Stimulated activated CD4-positive, alpha-beta T cell treated with anti-CD3 and anti-CD28 coated beads, TNF-alpha, amount 100 ng/mL, for 24 hours (primary cell): ENCODE measurements at regions not wholly inside any gene's neighbourhood (a gene's known extent, or its start where the extent isn't known, plus 50 kb on each side); places are given as distances from the start of the nearest gene placed in this dataset.
"Not testable (repeated sequence)": the region's sequence is repeated elsewhere in the genome, so short reads cannot be mapped to it uniquely, and the experiment has no call there.

Source experiments
- DNase-seq, 3 experiments: peaks; one replicate each; pipeline ENCODE4 v3.0.0-alpha.2; 2020; ENCODE audit warnings: low read depth in 3 of 3

DNA sequence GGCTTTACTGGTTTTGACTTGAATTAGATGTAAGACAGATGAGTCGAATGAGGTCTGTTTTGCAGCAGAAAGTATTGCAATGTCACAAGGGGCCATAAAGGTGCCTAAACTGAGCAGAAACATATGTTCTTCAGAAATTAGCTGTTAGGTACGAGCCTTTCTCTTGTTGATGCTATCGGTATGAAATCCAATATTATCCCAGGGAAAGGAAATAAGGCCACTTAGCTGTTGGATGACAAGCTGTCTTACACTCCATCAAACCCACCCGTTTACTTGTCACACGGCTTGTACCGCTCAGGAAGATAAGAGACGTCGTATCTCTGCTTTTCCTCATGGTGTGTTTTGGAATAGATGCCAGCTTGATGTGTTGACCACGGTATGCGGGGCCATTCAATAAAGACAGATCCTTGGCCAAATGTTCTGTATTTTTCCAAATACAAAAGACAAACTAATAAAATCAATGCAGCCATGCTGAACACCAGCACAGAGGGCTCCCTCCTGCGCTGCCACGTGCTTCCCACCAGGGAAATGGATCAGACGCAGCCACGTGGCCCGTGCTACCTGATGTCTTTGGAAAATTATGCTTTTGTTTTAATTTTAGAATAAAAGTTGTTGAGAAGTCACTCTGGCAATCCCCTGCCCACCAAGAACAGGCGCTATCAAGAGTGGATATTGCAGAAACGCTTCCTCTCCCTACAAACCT lies 255.9 kb upstream of the SULF2 start:
- no peak for DNase-seq

DNA sequence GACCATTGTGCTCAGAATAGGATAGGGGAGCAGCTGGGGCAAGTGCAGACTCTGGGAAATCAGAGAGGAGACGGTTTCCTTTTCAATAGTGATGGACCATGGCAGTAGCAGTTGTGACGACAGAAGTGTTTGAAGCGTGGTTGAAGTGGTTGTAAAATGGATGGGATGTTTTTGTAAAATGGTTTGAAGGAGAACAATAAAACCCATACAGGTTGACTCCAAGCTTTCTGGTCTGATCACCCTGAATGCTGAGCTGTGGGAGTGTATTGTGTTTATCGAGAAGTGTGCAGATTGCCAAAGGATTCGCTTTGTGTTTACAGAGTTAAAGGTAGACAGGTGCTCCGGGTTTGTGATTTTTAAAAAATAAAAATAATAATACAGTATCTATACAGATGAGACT lies 255.2 kb upstream of the SULF2 start:
- no peak for DNase-seq

DNA sequence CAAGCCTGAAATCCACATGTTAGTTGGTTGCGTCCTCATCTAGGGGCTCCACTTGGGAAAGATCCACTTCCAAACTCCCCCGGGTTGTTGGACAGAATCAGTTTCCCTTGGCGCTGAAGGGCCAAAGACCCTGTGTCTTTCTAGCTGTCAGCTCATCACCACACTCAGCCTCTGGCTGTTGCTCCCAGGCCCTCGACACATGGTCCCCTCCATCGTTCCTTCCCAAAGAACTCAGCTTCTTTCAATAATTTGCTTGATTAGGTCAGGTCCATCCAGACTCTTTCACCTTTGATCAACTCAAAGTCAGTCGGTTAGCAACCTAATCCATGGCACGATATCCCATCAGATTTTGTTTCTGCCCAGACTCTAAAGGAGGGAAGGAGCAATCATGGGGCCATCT lies 254.8 kb upstream of the SULF2 start:
- no peak for DNase-seq

DNA sequence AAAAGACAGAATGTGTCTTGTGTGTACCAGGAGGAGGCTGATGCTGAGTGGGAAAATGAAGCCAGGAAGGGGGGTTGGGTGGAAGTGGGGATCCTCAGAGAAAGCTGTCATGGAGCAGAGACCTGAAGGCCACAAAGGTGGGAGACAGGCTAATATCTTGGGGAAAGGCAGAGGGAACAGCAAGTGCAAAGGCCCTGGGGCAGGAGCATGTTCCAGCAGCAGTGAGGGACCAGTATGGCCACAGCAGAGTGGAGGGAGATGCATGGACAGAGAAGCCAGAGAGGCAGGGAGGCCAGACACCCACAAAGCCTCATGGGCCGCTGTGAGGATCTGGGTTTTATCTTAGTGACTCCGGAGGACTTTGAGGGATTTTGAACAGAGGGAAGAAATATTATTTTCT lies 254.2 kb upstream of the SULF2 start:
- DNase-seq: no peak

DNA sequence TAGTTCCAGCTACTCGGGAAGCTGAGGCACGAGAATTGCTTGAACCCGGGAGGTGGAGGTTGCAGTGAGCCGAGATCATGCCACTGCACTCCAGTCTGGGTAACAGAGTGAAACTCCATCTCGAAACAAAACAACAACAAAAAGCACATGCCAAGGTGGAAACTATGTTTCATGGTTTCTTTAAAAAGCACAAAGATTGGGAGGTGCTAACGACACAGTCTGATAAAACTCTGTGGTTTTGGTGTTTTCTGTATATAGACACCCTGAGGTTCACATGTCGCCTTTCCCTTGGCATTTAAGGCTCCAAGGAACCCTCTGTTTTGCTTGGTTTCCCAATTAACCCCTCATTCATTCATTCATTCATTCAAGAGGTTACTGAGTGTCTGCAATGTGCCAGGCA lies 253.4 kb upstream of the SULF2 start:
- DNase-seq: no peak

DNA sequence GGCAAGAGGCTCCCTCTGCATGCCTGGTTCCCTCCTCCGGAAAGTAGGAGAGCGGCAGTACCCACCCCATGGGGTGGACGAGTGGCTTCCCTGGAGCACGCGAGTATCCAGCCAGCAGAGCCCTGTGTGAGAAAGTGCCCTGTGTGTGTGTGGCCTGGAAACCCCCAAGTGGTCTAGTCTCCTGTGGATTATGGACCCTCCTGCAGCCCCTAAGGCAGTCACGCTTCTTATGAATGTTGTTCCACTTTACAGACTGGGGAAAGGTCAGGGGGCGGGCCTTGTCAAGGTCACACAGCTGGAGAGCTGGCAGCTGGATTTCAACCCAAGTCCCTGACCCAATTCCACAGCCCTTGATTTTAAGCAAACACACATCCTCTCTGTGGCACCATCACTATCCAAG lies 252.5 kb upstream of the SULF2 start:
- DNase-seq: not testable (repeated sequence)

DNA sequence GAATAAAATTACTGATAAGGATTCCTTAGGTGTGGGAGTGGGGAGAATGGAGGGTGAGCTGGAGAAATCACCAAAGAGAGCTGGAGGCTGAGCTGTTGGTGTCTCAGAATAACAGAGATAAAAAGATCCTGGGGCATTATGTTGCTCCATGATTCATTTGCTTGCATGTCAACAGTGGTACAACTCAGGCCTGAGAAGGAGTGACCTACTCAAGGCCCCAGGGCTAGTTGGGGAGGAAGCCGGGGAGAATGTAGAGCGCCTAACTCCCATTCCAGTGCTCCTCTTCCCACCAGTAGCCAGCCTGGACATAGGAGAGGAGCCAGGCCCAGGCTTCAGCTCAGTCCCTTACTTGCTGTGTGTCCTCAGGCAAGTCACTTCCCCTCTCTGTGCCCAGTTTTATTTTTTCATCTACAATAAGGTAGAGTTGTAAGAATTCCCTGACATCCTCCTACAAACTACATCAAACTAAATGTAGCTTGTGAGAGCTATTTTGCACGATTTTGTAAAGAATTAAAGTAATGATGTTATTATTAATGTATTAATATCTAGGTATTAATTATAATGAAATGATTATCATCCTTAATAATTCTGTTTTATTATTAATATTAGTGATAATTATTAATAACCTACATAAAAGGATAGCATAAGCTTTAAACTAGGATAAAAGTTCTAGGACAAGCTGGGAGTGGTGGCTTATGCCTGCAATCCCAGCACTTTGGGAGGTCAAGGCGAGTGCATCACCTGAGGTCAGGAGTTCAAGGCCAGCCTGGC lies 250.9 kb upstream of the SULF2 start:
- no peak for DNase-seq

DNA sequence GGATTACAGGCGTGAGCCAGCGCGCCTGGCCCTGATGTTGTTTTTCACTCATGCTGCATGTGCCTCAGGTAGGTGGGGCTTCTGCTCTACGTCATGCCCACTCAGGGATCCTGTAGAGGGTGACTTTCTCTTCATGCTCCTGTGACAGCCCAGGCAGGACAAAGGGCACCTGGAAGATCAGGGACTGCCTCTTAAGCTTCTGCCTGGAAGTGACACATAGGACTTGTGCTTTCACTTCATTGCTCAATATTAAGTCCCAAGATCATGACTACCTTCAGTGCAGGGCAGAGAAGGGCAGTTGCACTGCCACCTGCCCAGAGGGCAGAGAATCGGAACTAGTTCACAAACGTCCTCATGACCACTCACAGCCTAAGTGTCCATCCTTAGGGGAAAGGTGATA lies 249.5 kb upstream of the SULF2 start:
- DNase-seq: no peak

DNA sequence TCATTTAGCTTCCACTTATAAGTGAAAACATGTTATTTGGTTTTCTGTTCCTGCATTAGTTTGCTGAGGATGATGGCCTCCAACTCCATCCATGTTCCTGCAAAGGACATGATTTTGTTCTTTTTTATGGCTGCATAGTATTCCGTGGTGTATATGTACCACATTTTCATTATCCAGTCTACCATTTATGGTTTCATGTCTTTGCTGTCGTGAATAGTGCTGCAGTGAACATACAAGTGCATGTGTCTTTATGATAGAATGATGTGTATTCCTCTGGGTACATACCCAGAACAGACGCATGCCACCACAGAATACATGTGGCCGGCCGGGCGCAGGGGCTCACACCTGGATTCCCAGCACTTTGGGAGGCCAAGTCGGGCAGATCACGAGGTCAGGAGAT lies 247.7 kb upstream of the SULF2 start:
- DNase-seq: not testable (repeated sequence)

DNA sequence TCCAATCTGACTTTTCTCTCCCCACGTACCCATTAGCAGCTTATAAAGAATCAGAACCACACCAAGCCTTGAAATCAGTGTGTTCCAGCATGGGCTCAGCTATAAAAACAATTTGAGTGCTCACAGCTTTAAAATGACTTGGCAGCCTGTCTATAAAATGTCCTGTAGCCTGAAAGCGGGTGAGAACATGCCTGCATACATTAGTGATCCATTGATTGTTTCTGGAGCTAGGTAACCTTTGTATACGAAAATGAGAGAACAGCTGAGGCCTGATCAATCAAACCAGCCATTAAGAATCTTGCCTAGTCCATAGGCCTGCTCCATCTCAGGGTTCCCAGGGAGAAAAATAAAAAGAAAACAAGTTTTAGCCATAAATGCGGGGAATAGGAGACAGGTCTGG lies 245.8 kb upstream of the SULF2 start:
- no peak for DNase-seq

DNA sequence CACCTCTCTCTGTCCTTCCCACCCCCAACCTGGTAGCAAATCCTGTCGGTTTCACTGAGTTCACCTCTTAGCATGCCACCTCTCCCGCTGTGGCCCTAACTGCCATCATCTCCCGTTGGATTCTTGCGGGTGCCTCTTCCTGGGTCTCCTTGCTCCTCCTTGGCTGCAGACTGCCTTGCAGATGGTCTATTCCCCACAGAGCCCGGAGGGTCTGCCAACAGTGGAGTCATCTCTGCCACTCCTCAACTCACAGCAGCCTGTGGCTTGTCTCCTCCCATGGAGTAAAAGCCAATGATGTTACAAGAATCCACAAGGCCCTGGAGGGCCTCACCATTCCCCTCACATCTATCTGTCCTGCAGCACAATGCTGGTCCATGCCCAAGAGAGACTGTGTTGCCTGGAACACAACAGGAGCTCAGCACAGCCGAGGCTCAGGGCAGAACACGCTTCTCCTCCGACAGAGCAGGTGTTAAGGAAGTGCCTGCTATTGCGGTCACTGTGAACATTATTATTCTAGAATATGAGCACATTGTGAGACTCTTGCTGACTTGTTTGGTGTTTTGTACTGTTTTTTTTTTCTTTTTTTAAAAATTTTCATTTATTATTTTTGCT lies 241.8 kb upstream of the SULF2 start:
- no peak for DNase-seq

DNA sequence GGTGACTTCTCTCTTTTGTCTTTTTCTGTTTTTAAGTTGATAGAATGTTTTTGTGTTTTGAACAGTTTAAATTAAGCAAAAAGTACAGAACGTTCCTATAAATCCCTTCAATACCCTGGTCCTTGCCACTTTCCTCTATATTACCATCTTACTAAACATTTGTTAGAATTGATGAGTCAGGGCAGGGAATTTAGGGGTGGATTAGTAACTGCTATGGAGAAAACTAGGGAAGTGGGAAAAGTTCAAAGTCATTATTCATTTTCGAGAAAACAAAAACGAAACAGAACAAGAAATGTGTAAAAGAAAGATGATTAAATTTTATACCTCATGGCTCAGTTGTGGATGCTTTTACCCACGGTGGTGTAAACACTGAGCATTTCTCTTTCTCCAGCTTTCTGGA lies 240.4 kb upstream of the SULF2 start:
- DNase-seq: no peak

DNA sequence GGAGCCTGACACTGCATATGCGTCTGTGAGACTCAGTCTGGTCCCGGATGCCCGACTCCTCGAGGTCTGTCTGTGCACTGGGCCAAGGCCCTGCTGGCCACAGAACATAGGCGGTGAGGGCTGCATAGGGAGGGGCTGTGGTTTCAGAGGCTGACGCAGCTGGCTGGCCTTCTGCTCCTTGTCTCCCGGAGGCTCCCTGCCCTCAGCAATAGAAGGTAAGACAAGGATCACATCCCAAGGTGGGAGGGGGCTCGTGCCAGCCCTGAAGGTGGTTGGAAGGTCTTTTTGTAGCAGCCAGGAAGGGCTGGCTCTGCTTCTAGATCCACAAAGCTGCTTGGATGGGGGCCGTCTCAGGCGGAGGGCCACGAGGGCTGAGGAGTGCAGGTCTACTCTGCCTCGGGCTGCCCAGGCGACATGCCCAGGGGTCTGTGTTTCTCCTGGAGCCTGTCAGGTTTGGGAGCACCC lies 239.8 kb upstream of the SULF2 start:
- no peak for DNase-seq

DNA sequence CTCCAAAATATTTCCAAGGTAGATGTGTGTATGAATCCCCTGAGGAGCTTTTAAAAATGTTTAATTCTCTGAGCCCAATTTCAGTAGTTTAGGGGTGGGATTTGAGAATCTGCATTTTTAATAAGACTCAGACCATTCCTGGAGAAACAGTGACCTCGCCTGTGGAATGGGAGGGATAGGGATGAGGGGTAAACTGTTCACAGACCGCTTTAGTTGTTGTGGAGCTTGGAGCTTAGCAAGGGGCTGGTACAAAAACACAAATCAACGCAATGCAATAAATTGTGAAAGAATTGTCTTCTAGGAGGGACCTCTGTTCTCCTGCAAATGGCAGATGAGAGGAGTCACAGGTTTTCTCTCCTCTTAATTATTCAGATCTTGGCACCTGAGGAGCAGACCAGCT lies 239.3 kb upstream of the SULF2 start:
- no peak for DNase-seq

DNA sequence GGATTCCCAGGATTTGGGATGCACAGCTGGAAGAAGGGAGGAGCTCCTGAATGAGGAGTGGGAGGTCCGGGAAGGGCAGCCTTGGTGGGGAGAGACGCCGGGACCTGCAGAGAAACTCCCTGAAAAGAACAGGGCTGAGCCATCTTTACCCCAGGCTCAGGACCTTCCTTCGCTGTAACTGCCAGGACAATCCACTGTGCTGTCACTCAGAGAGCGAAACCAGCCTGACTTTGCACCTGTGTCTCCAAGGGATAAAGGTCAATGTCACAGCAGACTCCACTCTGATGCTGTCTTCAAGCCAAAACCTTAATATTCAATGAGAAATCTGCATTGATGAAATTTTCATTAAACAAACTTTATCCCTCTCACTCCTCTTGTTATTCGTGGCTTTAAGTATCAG lies 235.4 kb upstream of the SULF2 start:
- DNase-seq: not testable (repeated sequence)

DNA sequence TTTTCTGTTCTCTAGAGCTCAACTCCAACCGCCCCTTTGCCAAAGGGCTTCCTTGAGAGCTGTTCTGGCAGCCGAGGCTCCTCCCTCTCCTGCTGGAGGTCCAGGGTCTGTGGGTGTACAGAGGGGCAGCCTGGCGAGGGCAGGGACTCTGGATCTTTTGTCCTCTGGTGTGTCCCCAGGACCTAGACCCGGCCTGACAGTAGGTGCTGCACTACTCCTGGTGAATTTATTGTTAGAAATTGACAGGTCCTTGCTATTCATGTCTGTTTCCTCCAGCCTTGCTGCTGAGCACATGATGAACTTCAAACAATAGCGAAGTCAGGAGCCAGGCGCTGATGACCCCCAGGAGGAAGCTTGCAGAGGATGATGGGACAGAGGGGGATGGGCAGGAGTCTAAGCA lies 234.7 kb upstream of the SULF2 start:
- DNase-seq: no peak

DNA sequence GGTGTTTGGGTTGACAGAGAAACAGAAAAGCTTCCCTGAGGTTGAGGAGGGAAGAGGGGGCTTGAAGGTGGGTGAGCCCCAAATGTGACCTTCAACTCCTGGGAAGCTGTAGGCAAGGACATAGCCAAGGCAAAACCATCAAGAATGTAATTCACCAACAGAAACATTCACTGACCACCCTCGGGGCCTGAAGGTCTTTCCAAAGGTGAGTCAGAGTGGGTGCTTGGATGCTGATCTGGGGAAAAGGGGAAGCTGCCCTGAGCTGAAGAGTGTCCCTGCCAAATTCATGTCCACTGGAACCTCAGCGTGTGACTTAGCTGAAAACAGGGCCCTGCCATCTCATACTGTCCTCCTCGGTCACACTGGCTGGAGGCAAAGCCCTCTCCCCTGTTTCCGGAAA lies 234.2 kb upstream of the SULF2 start:
- no peak for DNase-seq

DNA sequence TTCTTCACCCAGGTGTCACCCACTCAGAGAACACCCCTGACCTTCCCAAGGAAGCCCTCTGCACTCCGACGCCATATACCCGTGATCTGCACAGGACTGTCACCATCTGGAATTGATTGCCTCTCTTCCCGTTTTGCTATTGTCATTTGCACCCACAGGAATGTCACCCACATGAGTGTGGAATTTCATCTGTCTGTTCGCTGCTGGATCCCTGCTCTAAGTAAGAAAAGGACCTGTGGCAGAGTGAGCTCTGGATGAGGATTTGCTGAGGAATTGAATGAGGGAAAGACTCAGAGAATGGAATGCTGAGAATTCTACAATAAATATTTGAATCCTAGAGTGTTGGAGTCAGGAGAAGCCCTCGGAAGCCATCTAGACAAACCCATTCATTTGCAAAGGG lies 233.6 kb upstream of the SULF2 start:
- not testable (repeated sequence) for DNase-seq

DNA sequence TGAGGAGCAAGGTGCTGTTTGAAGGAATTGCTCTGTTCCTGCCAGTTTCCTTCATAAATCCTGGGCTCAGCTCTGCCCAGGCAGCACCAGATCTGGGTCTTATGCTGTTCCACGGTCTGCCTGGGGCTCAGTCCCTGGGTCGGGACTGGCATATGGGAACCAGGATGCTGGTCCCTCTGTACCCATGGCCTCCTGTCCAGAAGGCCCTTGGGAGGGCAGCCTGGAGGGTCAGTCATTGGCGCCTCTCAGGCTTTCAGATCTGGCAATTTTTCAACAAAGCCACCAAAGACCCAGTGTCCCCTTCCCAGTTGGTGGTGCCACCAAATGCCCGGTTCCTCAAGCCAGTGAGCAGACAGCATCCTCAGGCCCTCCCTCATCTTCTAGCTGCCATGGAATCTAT lies 232.7 kb upstream of the SULF2 start:
- no peak for DNase-seq

DNA sequence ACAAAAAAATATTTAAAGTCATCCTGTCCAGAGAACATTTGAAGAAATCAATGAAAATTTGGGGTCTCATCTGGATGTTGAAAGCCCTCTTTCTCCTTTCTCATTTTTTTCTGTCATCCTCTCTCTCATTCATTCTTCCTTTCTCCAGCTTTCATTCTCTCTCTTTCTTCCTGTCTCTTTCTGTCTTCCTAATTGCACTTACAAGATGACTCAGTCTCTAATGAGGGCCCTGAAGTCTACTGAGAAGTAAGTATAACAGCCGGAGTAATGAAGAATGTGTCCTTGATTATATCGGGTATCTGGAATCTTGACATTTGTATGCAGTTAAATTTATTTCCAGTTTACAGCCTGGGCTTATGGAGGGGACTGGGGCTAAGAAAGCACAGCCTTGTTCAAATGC lies 232.2 kb upstream of the SULF2 start:
- no peak for DNase-seq

DNA sequence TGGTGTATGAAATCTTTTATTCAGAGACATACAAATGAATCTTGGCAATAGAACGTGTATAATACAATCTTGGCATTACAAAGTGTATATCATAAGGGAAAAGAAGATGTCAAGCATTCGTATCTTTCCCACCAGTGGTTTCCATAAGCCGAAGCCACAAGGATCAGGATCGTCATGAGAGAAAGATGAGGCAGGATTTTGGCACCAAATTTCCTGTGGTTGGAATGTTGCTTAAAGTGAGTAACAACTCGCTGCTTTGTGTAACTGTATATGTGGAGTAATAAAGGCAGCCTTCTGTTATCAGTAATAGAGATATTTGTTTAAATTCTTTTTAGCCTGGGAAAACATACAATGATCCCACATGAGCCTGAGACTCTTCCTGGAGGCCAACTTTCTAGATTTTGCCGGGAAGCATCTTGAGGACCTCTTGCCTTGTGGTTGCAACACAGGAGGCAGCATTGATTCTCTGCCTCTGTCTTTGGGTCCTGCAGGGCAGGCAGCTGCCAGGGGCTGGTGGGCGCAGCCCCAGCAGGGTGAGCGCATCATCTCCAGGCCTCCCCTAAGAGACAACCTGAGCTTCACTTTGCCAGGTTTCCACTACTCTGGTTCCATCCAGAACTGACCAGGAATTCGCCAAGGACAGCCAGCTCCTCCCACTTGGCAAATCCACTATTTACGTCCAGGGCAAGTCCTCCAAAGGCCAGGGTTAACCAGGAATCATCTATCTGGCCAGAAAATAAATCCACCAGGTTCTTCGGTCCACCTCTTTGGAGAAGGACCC lies 230.9 kb upstream of the SULF2 start:
- DNase-seq: no peak
